NCI-H2081 (cell line): ENCODE measurements at regions not wholly inside any gene's neighbourhood (a gene's known extent, or its start where the extent isn't known, plus 50 kb on each side); places are given as distances from the start of the nearest gene placed in this dataset.
"Not testable (repeated sequence)": the region's sequence is repeated elsewhere in the genome, so short reads cannot be mapped to it uniquely, and the experiment has no call there.

Source experiments
- DNase-seq, 2 experiments: peaks; one replicate each; lab custom pipeline; 2025; lab: John Stamatoyannopoulos, UW

DNA sequence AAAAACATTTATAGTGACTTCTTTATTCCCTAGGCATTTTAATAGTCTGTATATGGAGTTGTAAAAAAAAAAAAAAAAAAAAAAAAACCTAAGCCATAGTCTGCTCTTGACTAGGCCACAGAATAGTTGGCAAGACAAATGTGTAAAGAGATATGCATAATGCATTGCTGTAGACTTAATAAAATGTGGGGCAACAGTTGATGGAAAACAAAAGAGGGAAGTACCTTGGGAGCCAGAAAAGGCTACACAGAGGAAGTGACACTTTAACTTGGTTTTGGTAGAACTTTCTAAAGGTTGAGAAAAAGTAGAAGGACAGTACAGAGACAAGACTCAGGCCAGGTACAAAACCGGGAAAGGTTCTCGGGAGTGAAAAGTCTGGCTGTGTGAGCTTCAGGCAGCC, 802.9 kb upstream of the ADAMTS5 start:
- no peak for DNase-seq

GRCh38 chr21:27768046-27768637, 801.3 kb upstream of the ADAMTS5 start:
- DNase-seq: not testable (repeated sequence)

DNA sequence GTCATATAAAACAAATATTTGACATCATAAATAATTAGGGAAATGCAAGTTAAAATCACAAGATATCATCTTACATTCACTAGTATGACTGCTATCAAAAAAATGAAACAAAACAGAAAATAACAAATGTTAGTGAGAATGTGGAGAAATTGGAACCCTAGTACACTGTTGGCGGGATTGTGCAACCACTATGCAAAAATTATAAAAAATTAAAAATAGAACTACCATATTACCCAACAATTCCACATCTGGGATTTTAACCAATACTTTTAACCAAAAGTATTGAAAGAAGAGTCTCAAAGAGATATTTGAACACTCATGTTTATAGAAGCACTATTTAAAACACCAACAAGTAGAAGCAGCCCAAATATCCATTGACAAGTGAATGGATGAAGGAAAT, 797.2 kb upstream of the ADAMTS5 start:
- DNase-seq: no peak

DNA sequence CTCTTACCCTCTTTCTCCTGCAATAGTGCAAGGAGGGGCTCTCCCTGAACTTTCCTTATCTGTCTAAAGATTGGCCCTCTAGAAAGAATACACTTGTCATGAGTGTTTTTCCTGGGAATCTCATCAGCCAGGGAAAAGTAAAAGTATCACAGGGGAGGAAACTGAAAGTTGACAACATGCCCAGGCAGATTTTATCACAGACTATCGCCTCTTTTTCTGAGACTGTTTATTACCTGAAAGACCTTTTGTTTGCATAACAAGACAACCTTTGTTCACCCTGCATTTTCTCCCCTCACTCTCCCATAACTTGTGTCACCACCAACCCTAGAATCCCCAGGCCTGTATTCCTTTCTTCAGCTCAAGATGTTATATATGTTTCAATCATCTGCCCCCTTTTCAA, 794.7 kb upstream of the ADAMTS5 start:
- no peak for DNase-seq

DNA sequence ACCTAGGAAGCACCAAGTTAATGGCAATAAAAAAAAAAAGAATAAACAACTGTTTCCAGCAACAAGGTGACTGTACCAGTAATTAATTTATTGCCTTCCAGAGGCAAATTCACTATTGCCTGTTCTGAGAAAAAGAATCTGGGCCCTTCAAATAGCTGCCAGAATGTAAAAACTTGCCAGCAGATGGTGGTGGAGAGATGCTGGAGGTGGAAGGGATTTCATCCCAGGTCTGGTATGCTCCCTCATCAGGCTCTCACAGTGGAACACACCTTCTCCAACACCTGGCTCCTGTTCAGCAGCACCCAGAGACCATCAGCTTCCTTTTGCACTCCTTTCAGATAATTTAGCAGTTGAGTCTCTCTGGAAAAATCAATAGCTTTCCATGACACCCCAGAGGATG, 792.9 kb upstream of the ADAMTS5 start:
- no peak for DNase-seq

DNA sequence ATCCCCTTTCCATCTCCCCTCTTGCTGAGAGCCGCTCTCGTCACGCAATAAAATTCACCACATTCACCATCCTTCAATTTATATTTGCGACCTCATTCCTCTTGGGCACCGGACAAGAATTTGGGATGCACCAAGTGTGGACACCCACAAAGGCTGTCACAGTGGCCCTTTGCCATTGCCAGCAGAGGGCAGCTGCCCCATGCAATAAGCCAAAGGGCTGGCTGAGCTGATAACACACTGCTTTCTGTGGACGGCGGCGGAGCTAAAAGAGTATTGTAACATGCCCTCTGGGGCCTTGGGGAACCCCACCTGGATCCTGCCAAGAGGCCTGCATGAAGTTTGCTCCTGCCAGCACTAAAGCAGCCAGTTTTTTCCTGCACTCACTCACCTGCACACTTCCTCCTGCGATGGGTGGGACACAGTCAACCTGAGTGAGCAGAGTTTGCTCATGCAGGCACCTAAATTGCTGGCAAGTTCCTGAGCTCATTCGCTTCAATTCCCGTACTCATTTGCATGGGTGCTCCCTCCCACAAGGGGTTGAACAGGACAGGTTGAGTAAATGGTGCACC, 792.3 kb upstream of the ADAMTS5 start:
- peak in 1 of 2 experiments; percentile 4 for DNase-seq

GRCh38 chr21:27756191-27756590, 789.3 kb upstream of the ADAMTS5 start:
- no peak for DNase-seq

DNA sequence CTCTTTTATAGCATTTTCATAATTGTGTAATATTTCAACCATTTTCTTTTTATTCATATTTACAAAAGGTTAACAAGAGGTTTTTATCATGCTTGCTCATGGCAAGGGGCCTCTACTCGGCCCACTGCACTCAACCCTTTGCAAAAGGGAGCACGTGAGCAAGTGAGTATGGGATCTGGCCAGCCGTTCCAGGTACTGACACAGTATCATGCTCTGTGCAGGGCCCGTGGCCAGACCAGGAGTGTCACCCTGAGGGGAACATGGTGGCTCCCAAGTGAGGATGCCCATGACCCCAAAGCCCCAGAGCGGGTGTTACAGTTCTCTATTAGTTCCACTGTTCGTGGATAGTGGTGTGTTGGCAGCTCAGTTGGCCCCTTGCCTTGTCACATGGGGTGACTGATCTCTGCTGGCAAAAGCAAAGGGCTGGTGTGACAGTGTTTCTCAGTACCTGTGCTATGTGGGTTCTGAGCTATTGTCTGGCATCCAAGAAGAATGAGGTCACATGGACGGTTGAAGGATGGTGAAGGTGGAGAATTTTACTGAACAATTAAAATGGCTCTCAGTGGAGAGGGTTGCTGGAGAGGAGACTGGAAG, 777.2 kb upstream of the ADAMTS5 start:
- DNase-seq: no peak

- DNase-seq: no peak
These were observed 774.8 kb upstream of the ADAMTS5 start for GRCh38 chr21:27741736-27742135.

GRCh38 chr21:27740084-27740483, 773.2 kb upstream of the ADAMTS5 start:
- DNase-seq: no peak

- no peak for DNase-seq
These were observed 772.3 kb upstream of the ADAMTS5 start for GRCh38 chr21:27739187-27739586.

DNA sequence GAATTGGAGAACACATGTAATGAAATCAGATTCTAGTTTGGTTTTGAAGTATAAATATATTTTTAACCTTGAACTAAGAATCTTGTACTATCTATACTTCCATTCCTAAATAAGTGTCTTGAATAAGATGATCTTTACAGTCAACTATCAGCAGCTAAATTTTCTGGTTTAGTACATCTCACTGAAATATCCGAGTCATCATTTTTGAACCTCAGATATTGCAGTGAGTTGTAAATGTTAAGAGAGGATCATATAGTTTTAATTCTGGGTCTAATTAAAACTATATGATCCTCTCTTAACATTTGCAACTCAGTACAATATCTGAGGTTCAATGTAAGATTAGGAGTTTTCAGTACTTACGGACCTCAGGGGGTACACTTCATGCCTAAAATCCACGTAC, 768.8 kb upstream of the ADAMTS5 start:
- no peak for DNase-seq

DNA sequence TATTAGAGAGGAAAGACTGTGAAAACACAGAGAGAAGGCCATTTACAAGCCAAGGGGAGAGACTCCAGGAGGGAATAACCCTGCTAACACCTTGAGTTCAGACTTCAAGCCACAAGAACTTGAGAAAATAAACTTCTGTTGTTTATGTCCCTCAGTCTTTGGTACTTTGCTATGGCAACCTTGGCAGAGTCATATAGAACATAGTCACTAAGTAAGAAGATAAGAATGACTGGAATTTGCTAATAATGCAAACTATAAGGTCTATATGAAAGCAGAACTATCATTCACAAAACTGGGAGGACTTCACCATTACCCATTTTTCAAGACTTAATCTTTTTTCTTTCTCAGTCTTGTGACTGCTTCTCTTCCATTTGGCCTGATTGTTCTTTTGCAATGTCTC, 767.3 kb upstream of the ADAMTS5 start:
- DNase-seq: no peak

- DNase-seq: no peak
These were observed 759.0 kb upstream of the ADAMTS5 start for GRCh38 chr21:27725916-27726315.

GRCh38 chr21:27722095-27722494, 755.2 kb upstream of the ADAMTS5 start:
- DNase-seq: no peak

- no peak for DNase-seq
These were observed 754.8 kb upstream of the ADAMTS5 start for GRCh38 chr21:27721675-27722074.

- DNase-seq: no peak
These were observed 752.3 kb upstream of the ADAMTS5 start for GRCh38 chr21:27719226-27719625.

DNA sequence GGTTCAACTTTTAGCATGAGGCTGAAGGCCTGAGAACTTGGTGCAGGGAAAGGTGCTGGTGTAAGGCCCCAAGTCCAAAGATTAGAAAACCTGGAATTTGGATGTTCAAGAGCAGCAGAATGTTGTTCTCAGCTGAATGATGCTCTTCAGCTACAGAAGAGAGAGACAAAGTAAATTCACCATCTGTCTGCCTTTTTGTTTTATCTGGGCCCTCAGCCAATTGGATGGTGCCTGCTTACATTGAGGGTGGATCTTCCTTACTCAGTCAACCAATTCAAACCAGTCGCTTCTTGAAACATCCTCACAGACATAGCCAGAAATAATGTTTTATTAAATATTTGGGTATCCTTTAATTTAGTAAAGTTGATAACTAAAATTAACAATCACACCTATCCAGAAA, 748.2 kb upstream of the ADAMTS5 start:
- no peak for DNase-seq

- no peak for DNase-seq
These were observed 746.5 kb upstream of the ADAMTS5 start for GRCh38 chr21:27713154-27714109.

DNA sequence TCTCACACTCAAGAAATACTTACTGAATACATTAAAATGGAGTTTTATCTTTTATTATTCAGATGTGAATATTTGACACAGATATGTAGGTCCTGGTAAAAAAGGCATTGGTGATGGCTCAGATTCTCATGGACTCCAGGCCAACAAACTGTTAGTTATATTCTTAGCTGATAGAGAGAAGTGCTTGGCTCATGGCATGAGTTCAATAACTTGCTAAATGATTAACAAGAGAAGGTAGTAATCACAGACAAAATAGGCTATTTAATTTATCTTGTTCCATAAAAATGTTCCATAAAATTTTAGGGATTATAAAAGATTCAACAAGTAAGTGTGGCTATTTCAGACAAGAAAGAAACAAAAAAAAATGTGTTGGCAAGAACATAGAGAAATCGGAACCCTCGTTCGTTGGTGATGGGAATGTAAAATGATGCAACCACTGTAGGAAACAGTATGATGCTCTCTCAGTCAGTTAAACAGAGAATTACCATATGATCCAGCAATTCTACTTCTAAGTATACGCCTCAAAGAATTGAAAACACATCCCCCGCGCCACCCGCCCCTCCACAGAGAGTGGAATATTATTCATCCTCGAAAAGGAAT, 737.8 kb upstream of the ADAMTS5 start:
- DNase-seq: no peak

GRCh38 chr21:27703791-27704190, 736.9 kb upstream of the ADAMTS5 start:
- DNase-seq: no peak

DNA sequence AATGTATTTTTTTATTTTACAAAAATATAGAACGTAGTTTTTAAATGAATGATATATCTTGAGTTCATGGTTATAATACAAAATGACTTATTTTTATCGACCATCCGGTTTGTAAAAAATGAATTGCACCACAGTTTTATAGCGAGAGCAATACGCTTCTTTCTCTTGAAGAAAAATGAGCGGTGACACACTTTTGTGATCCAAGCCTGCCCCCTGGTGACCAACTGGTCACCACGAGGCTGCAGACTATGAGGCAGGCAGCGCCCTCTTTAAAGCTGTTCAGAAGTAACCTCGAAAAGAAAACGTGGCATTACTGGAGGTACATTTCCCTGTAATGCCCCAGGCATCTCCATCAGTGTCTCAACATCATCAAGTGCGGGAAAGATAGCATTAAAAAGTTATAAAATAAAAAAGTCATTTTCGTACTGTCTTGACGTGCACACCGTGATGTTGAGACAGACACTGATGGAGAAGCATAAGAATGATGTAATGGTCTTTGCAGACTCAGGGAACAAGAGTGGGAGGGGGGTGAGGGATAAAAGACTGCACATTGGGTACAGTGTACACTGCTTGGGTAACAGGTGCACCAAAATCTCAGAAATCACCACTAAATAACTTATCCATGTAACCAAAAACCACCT, 734.2 kb upstream of the ADAMTS5 start:
- peak; percentile 46 to 62 for DNase-seq
